ENCODE measurements at regions not wholly inside any gene's neighbourhood (a gene's known extent, or its start where the extent isn't known, plus 50 kb on each side); places are given as distances from the start of the nearest gene placed in this dataset.

DNA sequence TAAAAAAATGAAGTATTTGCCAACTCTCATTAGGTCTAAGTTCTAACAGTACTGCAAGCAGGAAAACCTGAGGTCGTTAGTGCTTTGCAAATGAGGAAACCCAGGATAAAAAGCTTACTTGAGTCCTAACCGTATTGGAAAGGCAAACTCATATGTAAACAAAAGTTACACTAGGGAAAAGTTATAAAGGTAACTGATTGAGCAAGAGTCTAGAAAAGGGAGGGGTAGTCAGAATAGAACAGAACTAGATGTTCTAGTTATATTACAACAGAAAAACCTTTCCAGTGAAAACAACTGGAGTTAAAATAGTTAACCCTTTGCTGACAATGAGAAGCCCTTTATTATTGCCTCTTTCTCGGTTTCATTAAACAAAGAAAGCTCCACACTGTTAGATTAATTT, 66.4 kb upstream of the MAOA start:
- Histone ChIP-seq H3F3A (replicated peaks; ENCODE audit: low read depth) (no peaks in the 10 kb centered on the region), H3K27ac (ENCODE audit: low read depth) (no peak overlapping the region), H4K20me1 (replicated peaks; ENCODE audit: insufficient read depth) (no peaks in the 10 kb centered on the region), H3K4me1 (ENCODE audit: insufficient read depth) (no peaks in the 10 kb centered on the region), H3K27me3 (ENCODE audit: insufficient read depth) (no peaks in the 10 kb centered on the region), H3K36me3 (ENCODE audit: insufficient read depth) (no peaks in the 10 kb centered on the region), H3K4me2 (no peak overlapping the region), H3K79me2 (replicated peaks; ENCODE audit: insufficient read depth) (no peaks in the 10 kb centered on the region), H2AFZ (no peak overlapping the region), H3K9me2 (ENCODE audit: insufficient read depth) (no peaks in the 10 kb centered on the region), H3K4me3 (no peak overlapping the region)
- TF ChIP-seq POLR2AphosphoS5 (IDR thresholded peaks at IDR 0.05; ENCODE audit: low read depth) (no peak), ZNF331 (CRISPR knock-in tag; IDR thresholded peaks at IDR 0.05; ENCODE audit: low read depth) (no peak), EZH2phosphoT487 (IDR thresholded peaks at IDR 0.05; ENCODE audit: unreplicated experiment) (no peak), NANOG (IDR thresholded peaks at IDR 0.05; ENCODE audit: borderline replicate concordance) (no peak), STAT1 (IDR thresholded peaks at IDR 0.05; ENCODE audit: unreplicated experiment) (no peak), JUNB (IDR thresholded peaks at IDR 0.05; ENCODE audit: unreplicated experiment) (no peak), CREB1 (CRISPR knock-in tag; IDR thresholded peaks at IDR 0.05; ENCODE audit: low read depth) (no peak), ZNF114 (CRISPR knock-in tag; IDR thresholded peaks at IDR 0.05) (no peak), EZH2 (IDR thresholded peaks at IDR 0.05; ENCODE audit: low read depth, unreplicated experiment) (no peak)
- TF ChIP-seq, protein P1, sequence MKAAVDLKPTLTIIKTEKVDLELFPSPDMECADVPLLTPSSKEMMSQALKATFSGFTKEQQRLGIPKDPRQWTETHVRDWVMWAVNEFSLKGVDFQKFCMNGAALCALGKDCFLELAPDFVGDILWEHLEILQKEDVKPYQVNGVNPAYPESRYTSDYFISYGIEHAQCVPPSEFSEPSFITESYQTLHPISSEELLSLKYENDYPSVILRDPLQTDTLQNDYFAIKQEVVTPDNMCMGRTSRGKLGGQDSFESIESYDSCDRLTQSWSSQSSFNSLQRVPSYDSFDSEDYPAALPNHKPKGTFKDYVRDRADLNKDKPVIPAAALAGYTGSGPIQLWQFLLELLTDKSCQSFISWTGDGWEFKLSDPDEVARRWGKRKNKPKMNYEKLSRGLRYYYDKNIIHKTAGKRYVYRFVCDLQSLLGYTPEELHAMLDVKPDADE (IDR thresholded peaks at IDR 0.05), result no peak
- TF ChIP-seq, protein P2, sequence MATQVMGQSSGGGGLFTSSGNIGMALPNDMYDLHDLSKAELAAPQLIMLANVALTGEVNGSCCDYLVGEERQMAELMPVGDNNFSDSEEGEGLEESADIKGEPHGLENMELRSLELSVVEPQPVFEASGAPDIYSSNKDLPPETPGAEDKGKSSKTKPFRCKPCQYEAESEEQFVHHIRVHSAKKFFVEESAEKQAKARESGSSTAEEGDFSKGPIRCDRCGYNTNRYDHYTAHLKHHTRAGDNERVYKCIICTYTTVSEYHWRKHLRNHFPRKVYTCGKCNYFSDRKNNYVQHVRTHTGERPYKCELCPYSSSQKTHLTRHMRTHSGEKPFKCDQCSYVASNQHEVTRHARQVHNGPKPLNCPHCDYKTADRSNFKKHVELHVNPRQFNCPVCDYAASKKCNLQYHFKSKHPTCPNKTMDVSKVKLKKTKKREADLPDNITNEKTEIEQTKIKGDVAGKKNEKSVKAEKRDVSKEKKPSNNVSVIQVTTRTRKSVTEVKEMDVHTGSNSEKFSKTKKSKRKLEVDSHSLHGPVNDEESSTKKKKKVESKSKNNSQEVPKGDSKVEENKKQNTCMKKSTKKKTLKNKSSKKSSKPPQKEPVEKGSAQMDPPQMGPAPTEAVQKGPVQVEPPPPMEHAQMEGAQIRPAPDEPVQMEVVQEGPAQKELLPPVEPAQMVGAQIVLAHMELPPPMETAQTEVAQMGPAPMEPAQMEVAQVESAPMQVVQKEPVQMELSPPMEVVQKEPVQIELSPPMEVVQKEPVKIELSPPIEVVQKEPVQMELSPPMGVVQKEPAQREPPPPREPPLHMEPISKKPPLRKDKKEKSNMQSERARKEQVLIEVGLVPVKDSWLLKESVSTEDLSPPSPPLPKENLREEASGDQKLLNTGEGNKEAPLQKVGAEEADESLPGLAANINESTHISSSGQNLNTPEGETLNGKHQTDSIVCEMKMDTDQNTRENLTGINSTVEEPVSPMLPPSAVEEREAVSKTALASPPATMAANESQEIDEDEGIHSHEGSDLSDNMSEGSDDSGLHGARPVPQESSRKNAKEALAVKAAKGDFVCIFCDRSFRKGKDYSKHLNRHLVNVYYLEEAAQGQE (IDR thresholded peaks at IDR 0.05; ENCODE audit: unreplicated experiment), result no peak
- TF ChIP-seq, protein P3, sequence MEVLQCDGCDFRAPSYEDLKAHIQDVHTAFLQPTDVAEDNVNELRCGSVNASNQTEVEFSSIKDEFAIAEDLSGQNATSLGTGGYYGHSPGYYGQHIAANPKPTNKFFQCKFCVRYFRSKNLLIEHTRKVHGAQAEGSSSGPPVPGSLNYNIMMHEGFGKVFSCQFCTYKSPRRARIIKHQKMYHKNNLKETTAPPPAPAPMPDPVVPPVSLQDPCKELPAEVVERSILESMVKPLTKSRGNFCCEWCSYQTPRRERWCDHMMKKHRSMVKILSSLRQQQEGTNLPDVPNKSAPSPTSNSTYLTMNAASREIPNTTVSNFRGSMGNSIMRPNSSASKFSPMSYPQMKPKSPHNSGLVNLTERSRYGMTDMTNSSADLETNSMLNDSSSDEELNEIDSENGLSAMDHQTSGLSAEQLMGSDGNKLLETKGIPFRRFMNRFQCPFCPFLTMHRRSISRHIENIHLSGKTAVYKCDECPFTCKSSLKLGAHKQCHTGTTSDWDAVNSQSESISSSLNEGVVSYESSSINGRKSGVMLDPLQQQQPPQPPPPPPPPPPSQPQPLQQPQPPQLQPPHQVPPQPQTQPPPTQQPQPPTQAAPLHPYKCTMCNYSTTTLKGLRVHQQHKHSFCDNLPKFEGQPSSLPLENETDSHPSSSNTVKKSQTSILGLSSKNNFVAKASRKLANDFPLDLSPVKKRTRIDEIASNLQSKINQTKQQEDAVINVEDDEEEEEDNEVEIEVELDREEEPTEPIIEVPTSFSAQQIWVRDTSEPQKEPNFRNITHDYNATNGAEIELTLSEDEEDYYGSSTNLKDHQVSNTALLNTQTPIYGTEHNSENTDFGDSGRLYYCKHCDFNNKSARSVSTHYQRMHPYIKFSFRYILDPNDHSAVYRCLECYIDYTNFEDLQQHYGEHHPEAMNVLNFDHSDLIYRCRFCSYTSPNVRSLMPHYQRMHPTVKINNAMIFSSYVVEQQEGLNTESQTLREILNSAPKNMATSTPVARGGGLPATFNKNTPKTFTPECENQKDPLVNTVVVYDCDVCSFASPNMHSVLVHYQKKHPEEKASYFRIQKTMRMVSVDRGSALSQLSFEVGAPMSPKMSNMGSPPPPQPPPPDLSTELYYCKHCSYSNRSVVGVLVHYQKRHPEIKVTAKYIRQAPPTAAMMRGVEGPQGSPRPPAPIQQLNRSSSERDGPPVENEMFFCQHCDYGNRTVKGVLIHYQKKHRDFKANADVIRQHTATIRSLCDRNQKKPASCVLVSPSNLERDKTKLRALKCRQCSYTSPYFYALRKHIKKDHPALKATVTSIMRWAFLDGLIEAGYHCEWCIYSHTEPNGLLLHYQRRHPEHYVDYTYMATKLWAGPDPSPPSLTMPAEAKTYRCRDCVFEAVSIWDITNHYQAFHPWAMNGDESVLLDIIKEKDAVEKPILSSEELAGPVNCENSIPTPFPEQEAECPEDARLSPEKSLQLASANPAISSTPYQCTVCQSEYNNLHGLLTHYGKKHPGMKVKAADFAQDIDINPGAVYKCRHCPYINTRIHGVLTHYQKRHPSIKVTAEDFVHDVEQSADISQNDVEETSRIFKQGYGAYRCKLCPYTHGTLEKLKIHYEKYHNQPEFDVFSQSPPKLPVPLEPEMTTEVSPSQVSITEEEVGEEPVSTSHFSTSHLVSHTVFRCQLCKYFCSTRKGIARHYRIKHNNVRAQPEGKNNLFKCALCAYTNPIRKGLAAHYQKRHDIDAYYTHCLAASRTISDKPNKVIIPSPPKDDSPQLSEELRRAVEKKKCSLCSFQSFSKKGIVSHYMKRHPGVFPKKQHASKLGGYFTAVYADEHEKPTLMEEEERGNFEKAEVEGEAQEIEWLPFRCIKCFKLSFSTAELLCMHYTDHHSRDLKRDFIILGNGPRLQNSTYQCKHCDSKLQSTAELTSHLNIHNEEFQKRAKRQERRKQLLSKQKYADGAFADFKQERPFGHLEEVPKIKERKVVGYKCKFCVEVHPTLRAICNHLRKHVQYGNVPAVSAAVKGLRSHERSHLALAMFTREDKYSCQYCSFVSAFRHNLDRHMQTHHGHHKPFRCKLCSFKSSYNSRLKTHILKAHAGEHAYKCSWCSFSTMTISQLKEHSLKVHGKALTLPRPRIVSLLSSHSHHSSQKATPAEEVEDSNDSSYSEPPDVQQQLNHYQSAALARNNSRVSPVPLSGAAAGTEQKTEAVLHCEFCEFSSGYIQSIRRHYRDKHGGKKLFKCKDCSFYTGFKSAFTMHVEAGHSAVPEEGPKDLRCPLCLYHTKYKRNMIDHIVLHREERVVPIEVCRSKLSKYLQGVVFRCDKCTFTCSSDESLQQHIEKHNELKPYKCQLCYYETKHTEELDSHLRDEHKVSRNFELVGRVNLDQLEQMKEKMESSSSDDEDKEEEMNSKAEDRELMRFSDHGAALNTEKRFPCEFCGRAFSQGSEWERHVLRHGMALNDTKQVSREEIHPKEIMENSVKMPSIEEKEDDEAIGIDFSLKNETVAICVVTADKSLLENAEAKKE (CRISPR knock-in tag; IDR thresholded peaks at IDR 0.05), result no peak
- TF ChIP-seq, protein P4, sequence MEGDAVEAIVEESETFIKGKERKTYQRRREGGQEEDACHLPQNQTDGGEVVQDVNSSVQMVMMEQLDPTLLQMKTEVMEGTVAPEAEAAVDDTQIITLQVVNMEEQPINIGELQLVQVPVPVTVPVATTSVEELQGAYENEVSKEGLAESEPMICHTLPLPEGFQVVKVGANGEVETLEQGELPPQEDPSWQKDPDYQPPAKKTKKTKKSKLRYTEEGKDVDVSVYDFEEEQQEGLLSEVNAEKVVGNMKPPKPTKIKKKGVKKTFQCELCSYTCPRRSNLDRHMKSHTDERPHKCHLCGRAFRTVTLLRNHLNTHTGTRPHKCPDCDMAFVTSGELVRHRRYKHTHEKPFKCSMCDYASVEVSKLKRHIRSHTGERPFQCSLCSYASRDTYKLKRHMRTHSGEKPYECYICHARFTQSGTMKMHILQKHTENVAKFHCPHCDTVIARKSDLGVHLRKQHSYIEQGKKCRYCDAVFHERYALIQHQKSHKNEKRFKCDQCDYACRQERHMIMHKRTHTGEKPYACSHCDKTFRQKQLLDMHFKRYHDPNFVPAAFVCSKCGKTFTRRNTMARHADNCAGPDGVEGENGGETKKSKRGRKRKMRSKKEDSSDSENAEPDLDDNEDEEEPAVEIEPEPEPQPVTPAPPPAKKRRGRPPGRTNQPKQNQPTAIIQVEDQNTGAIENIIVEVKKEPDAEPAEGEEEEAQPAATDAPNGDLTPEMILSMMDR (conservative IDR thresholded peaks at IDR 0.05; ENCODE audit: low read depth in 2 of 2), result no peak
- no peaks in the 10 kb centered on the region; the same call in 2 of the 3 replicates for H3K9me3 Mint-ChIP-seq
- DNase-seq (ENCODE audit: low spot score) (no peak), ATAC-seq (no peak)
- H3K36me3 Mint-ChIP-seq (ENCODE audit: low read depth), result no peaks in the 10 kb centered on the region
- no peaks in the 10 kb centered on the region for H3K27me3 Mint-ChIP-seq (ENCODE audit: insufficient read depth, low read depth, poor library complexity)
- H3K27ac Mint-ChIP-seq, result no peak overlapping the region
- H3K4me3 Mint-ChIP-seq, result no peak overlapping the region
- H3K4me1 Mint-ChIP-seq, result no peaks in the 10 kb centered on the region

Data from GM23338 (cell line).